ENCODE measurements at regions not wholly inside any gene's neighbourhood (a gene's known extent, or its start where the extent isn't known, plus 50 kb on each side); places are given as distances from the start of the nearest gene placed in this dataset.
"Not testable (repeated sequence)": the region's sequence is repeated elsewhere in the genome, so short reads cannot be mapped to it uniquely, and the experiment has no call there.

GRCh38 chr1:53399370-53400133 lies 59.6 kb upstream of the DMRTB1 start:
- not testable (repeated sequence) for DNase-seq (ENCODE audit: low read depth)

GRCh38 chr1:53400761-53401674 lies 58.2 kb upstream of the DMRTB1 start:
- no peak for DNase-seq (ENCODE audit: low read depth)

- no peak for DNase-seq (ENCODE audit: low read depth)
Measured at GRCh38 chr1:53401813-53402745, 57.1 kb upstream of the DMRTB1 start.

GRCh38 chr1:53402891-53403655 lies 56.1 kb upstream of the DMRTB1 start:
- DNase-seq (ENCODE audit: low read depth), result no peak

DNA sequence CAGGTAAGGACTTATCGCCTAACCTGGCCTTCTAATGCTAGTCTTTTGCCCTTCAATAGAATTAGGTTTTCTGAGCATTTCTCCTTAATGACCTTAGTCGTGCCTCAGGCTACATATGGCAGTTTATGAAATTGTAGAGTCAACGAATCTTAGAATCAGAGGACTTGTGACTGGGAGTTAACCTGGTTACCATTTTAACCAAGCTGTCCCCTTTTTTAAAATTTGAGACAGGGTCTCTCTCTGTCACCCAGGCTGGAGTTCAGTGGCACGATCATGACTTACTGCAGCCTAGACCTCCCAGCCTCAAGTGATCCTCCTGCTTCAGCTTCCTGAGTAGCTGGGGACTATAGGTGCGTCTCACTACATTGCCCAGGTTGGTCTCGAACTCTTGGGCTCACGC lies 53.5 kb upstream of the DMRTB1 start:
- DNase-seq (ENCODE audit: low read depth), result no peak

- DNase-seq (ENCODE audit: low read depth), result no peak
Measured at GRCh38 chr1:53406551-53407235, 52.5 kb upstream of the DMRTB1 start.

- DNase-seq (ENCODE audit: low read depth), result no peak
Measured at GRCh38 chr1:53408013-53408754, 51.0 kb upstream of the DMRTB1 start.

GRCh38 chr1:53408755-53409129 lies 50.5 kb upstream of the DMRTB1 start:
- DNase-seq (ENCODE audit: low read depth), result no peak

GRCh38 chr1:53409233-53409632 lies 50.0 kb upstream of the DMRTB1 start:
- no peak for DNase-seq (ENCODE audit: low read depth)

All from fibroblast of gingiva (primary cell).